Spleen (tissue), 11 donors: ENCODE measurements at regions not wholly inside any gene's neighbourhood (a gene's known extent, or its start where the extent isn't known, plus 50 kb on each side); places are given as distances from the start of the nearest gene placed in this dataset.

Experiments
- DNase-seq: peaks from one replicate; pipeline ENCODE4 v3.0.0-alpha.2; 2020
- H3K27ac ChIP-seq, 8 donors: fragments of 200-600 bp; sonication (generic) in 7 of 8; 1 replicate in 4 of 8; 2 replicates in 4 of 8; pipeline versions ENCODE4 v1.5.0 to v1.8.0; 2016 to 2021; ENCODE audit warnings: inconsistent platforms in 4 of 8, mild to moderate bottlenecking in 4 of 8, moderate library complexity in 1 of 8
- H3K27me3 ChIP-seq, 7 donors: fragments of 200-600 bp; sonication (generic) in 6 of 7; replicated peaks in 1 of 7; 1 replicate in 4 of 7; 2 replicates in 3 of 7; pipeline versions ENCODE4 v1.5.0 to v1.8.0; 2016 to 2021; ENCODE audit warnings: inconsistent platforms in 3 of 7, mild to moderate bottlenecking in 1 of 7
- H3K36me3 ChIP-seq, 6 donors: fragments of 200-600 bp; sonication (generic) in 5 of 6; 1 replicate in 4 of 6; 2 replicates in 2 of 6; pipeline versions ENCODE4 v1.5.0 to v1.8.0; 2016 to 2021; ENCODE audit warnings: inconsistent platforms in 2 of 6
- H3K4me1 ChIP-seq, 6 donors: fragments of 200-600 bp; sonication (generic) in 5 of 6; 1 replicate in 3 of 6; 2 replicates in 3 of 6; pipeline versions ENCODE4 v1.5.0 to v1.8.0; 2016 to 2021; ENCODE audit warnings: inconsistent platforms in 3 of 6
- H3K4me3 ChIP-seq, 8 donors: fragments of 200-600 bp; sonication (generic) in 7 of 8; 1 replicate in 4 of 8; 2 replicates in 4 of 8; pipeline versions ENCODE4 v1.5.0 to v1.8.0; 2016 to 2021; ENCODE audit warnings: inconsistent platforms in 4 of 8, mild to moderate bottlenecking in 4 of 8, moderate library complexity in 2 of 8
- H3K9me3 ChIP-seq, 8 donors: fragments of 200-600 bp; sonication (generic) in 7 of 8; 1 replicate in 4 of 8; 2 replicates in 4 of 8; pipeline versions ENCODE4 v1.5.0 to v1.8.0; 2016 to 2021; ENCODE audit warnings: inconsistent platforms in 4 of 8
- POLR2A ChIP-seq, 3 donors: fragments of 450-650 bp; IDR thresholded peaks; one replicate each; pipeline ENCODE4 v1.5.1; 2017; ENCODE audit warnings: antibody characterized with exemption in 3 of 3, mild to moderate bottlenecking in 1 of 3
- POLR2AphosphoS5 ChIP-seq, 3 donors: sonication (generic); formaldehyde crosslinking; IDR thresholded peaks; one replicate each; pipeline ENCODE4 v1.5.1; 2017; ENCODE audit warnings: antibody characterized with exemption in 3 of 3
- WGBS, 5 donors: extraction: QIAGEN DNeasy Blood & Tissue Kit in 3 of 5; methylation state at CpG; one replicate each; pipeline versions ENCODE4 v1.1.5 to v1.1.7; 2013 to 2018; 5-methylcytosine and 5-hydroxymethylcytosine counted together
- intact Hi-C: fragments of 100-400 bp; cut with DNase I; formaldehyde crosslinking; loops from one replicate; pipeline ENCODE4 v1.15.0; 2023; ENCODE audit warnings: low total_unique reads
- TF ChIP-seq, protein P1 (sequence below), 11 experiments: fragments of 200-600 bp in 7 of 11; fragments of 450-650 bp in 4 of 11; sonication (generic) in 4 of 11; IDR thresholded peaks in 8 of 11; conservative IDR thresholded peaks in 3 of 11; 1 replicate in 7 of 11; 2 replicates in 4 of 11; pipeline versions ENCODE4 v1.4.0 to v1.8.0; 2016 to 2021; ENCODE audit warnings: antibody characterized with exemption in 11 of 11, inconsistent platforms in 4 of 11, mild to moderate bottlenecking in 1 of 11
- donor health status: healthy with polysubstance abuse.
- donor health status: DM: no; HTN: no; CAD: no; lungs with moderate emphysema.
- donor health status: DM: no; HTN: no; CAD: no.
- donor health status: Bipolar disorder and iron deficiency.
- donor health status: healthy.
- donor health status: DM: no; HTN: no; CAD: no.
- donor health status: DM: yes; HTN: yes; CAD: no.

DNA sequence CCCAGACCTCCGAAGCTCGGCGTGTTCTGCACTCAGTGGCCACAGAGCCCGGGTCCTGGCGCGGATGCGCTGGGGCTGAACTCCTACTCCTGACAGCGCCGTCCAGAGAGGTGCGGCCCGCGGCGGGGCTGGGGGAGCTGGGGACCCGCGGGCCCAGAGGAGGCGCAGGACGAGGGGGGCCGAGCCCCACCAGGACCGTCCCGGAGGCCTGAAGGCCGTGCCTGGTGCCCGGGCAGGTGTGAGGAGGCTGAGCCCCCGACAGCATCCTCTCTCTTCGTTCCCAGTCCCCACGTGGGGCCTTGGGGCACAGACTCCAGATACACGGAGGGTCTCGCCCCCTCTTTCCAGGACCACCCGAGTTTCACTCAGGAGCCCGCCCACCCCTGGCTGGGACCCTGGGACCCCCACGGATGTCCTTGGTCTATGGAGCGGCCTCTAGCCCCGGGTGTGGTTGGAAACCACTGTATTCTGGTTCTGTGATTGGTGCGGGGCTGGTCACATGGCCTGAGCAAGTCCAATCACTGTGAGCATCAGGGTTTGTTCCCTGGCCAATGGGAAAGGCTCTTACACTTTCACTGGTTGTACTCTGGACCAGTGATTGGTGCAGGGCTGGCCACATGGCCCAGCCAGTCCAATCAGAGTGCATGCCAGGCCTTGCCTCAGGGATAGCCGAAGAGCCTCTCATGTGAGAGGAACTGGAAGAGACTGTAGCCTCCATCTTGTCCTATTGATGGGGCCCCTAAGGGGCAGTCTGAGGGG lies 217.6 kb upstream of the SFSWAP start:
- no peaks in the 10 kb centered on the region for H3K9me3 ChIP-seq
- TF ChIP-seq, protein P1, sequence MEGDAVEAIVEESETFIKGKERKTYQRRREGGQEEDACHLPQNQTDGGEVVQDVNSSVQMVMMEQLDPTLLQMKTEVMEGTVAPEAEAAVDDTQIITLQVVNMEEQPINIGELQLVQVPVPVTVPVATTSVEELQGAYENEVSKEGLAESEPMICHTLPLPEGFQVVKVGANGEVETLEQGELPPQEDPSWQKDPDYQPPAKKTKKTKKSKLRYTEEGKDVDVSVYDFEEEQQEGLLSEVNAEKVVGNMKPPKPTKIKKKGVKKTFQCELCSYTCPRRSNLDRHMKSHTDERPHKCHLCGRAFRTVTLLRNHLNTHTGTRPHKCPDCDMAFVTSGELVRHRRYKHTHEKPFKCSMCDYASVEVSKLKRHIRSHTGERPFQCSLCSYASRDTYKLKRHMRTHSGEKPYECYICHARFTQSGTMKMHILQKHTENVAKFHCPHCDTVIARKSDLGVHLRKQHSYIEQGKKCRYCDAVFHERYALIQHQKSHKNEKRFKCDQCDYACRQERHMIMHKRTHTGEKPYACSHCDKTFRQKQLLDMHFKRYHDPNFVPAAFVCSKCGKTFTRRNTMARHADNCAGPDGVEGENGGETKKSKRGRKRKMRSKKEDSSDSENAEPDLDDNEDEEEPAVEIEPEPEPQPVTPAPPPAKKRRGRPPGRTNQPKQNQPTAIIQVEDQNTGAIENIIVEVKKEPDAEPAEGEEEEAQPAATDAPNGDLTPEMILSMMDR (IDR thresholded peaks at IDR 0.05 in 8 of 11, conservative IDR thresholded peaks at IDR 0.05 in 3 of 11) = no peak
- TF ChIP-seq POLR2AphosphoS5 (IDR thresholded peaks at IDR 0.05) = no peak
- no peak for TF ChIP-seq POLR2A (IDR thresholded peaks at IDR 0.05)
- peaks cover 0 to 23% (median 0%) of the 10 kb centered on the region in 7 donors for H3K27me3 ChIP-seq
- intact Hi-C loops = no loop called here
- no peak overlapping the region for H3K4me3 ChIP-seq
- peaks cover 0 to 2% (median 0%) of the 10 kb centered on the region in 6 donors for H3K4me1 ChIP-seq
- 60 to 81% (median 77%) methylated on average over 3 to 21 of the region's 34 CpGs for WGBS, 5 donors
- no peak overlapping the region for H3K27ac ChIP-seq
- no peak for DNase-seq
- H3K36me3 ChIP-seq = no peaks in the 10 kb centered on the region

DNA sequence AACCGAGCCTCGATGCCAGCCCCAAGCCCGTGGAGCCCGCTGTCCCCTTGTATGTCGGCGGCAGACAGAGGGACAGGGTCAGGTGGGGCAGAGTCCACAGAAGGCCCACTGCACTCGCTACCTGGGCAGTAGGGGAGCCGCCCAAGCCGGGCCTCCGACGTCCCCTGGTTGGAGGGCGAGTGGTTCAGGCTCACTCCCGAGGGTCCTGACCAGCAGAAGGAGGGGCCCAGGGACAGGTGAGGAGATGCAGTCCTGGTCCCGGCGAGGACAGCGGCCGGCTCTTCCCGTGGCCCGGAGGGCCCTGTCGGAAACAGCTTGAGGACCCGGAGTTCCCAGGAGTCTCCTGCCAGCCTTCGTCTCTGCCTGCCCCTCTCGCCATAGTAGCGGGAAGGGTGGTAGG lies 216.7 kb upstream of the SFSWAP start:
- intact Hi-C loops = no loop called here
- no peak overlapping the region for H3K4me3 ChIP-seq
- no peaks in the 10 kb centered on the region for H3K36me3 ChIP-seq
- H3K9me3 ChIP-seq = no peaks in the 10 kb centered on the region
- TF ChIP-seq, protein P1 (IDR thresholded peaks at IDR 0.05 in 8 of 11, conservative IDR thresholded peaks at IDR 0.05 in 3 of 11) = no peak
- no peak for TF ChIP-seq POLR2A (IDR thresholded peaks at IDR 0.05)
- TF ChIP-seq POLR2AphosphoS5 (IDR thresholded peaks at IDR 0.05) = no peak
- no peak for DNase-seq
- no peak overlapping the region for H3K27ac ChIP-seq
- H3K4me1 ChIP-seq = no peaks in the 10 kb centered on the region
- 94 to 95% (median 95%) methylated on average over 14 to 24 of the region's 24 CpGs for WGBS, 5 donors
- H3K27me3 ChIP-seq = peaks cover 0 to 23% (median 0%) of the 10 kb centered on the region in 7 donors

DNA sequence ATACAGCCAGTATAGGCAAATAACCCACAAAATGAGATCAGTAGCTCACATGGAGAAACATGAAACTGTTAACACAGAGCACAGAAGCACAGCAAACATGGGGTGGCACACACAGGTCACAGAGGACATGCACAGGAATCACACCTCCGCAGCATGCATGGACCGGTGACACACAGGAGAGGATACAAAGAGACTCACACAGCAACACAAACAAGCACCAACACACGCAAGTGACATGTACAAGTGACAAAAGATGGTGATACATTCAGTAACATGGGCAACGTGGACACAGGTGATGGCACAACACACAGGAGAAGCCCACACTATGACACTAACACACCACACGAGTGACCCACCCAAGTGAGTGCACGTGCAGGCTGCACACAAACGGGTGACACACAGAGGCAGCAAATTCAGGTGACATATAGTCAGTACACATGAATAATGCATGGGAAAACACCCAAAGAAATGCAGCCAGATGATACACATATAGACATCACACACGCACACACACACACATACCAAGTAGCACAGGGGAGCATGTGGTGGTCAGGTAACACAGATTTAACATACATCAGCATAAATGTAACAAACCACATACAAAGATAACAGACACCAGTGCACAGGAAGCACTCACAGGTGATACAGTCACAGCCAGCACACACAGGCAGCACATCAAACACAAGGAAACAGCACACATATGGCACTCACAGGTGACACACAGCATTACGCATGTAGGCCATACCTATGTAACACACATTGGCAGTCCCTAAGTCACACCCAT lies 216.0 kb upstream of the SFSWAP start:
- no peak overlapping the region for H3K27ac ChIP-seq
- TF ChIP-seq POLR2AphosphoS5 (IDR thresholded peaks at IDR 0.05) (no peak), POLR2A (IDR thresholded peaks at IDR 0.05) (no peak)
- TF ChIP-seq, protein P1 (IDR thresholded peaks at IDR 0.05 in 8 of 11, conservative IDR thresholded peaks at IDR 0.05 in 3 of 11) = no peak
- no peak overlapping the region for H3K4me3 ChIP-seq
- no peaks in the 10 kb centered on the region for H3K4me1 ChIP-seq
- WGBS, 5 donors = 84 to 92% (median 90%) methylated on average over 9 of the region's 9 CpGs
- H3K27me3 ChIP-seq = peaks cover 0 to 23% (median 0%) of the 10 kb centered on the region in 7 donors
- intact Hi-C loops = no loop called here
- no peaks in the 10 kb centered on the region for H3K36me3 ChIP-seq
- no peak for DNase-seq
- H3K9me3 ChIP-seq = no peaks in the 10 kb centered on the region

DNA sequence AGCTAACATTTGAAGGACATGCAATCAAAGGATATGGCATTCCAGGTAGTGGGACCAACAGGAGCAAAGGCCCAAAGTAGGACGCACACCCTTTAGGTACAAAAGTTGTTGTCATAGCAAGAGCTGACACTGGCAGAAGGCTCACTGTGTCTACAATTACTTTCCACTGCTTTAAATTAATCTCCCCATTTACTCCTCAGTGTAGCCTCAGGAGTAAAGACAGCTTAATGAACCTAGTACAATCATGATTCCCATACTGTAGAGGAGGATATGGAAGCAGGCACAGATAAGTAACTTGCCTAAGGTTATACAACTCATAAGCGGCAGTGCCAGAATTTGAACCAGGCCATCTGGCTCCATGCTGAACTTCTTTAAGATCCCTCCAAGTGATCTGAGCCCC lies 212.9 kb upstream of the SFSWAP start:
- DNase-seq = no peak
- no peak overlapping the region for H3K27ac ChIP-seq
- no peaks in the 10 kb centered on the region for H3K4me1 ChIP-seq
- TF ChIP-seq POLR2A (IDR thresholded peaks at IDR 0.05) (no peak), POLR2AphosphoS5 (IDR thresholded peaks at IDR 0.05) (no peak)
- TF ChIP-seq, protein P1 (IDR thresholded peaks at IDR 0.05 in 8 of 11, conservative IDR thresholded peaks at IDR 0.05 in 3 of 11) = no peak
- WGBS, 5 donors = 92 to 98% (median 96%) methylated on average over 2 of the region's 2 CpGs
- no peaks in the 10 kb centered on the region for H3K36me3 ChIP-seq
- H3K4me3 ChIP-seq = no peak overlapping the region
- intact Hi-C loops = no loop called here
- peaks cover 0 to 23% (median 0%) of the 10 kb centered on the region in 7 donors for H3K27me3 ChIP-seq
- H3K9me3 ChIP-seq = no peaks in the 10 kb centered on the region
